Astrocyte (in vitro differentiated cells and primary cell): ENCODE measurements at regions not wholly inside any gene's neighbourhood (a gene's known extent, or its start where the extent isn't known, plus 50 kb on each side); places are given as distances from the start of the nearest gene placed in this dataset.

ENCODE experiments used
- EZH2 ChIP-seq: IDR thresholded peaks from 2 replicates; pipeline ENCODE4 v1.6.1; 2012; ENCODE audit warnings: mild to moderate bottlenecking, low read length, inconsistent platforms; ENCODE audit not compliant: insufficient read depth
- TF ChIP-seq, protein P1 (sequence below): IDR thresholded peaks from 2 replicates; pipeline ENCODE4 v1.5.1; 2011; ENCODE audit warnings: low read depth, mild to moderate bottlenecking, inconsistent platforms, low read length, moderate library complexity; ENCODE audit not compliant: insufficient read depth

GRCh38 chr5:8825139-8825757, 720.6 kb downstream of the SEMA5A start:
- TF ChIP-seq, protein P1, sequence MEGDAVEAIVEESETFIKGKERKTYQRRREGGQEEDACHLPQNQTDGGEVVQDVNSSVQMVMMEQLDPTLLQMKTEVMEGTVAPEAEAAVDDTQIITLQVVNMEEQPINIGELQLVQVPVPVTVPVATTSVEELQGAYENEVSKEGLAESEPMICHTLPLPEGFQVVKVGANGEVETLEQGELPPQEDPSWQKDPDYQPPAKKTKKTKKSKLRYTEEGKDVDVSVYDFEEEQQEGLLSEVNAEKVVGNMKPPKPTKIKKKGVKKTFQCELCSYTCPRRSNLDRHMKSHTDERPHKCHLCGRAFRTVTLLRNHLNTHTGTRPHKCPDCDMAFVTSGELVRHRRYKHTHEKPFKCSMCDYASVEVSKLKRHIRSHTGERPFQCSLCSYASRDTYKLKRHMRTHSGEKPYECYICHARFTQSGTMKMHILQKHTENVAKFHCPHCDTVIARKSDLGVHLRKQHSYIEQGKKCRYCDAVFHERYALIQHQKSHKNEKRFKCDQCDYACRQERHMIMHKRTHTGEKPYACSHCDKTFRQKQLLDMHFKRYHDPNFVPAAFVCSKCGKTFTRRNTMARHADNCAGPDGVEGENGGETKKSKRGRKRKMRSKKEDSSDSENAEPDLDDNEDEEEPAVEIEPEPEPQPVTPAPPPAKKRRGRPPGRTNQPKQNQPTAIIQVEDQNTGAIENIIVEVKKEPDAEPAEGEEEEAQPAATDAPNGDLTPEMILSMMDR = no peak
- no peak for TF ChIP-seq EZH2
